ENCODE measurements at regions not wholly inside any gene's neighbourhood (a gene's known extent, or its start where the extent isn't known, plus 50 kb on each side); places are given as distances from the start of the nearest gene placed in this dataset.

GRCh38 chr6:121649951-121650350, 214.5 kb downstream of the GJA1 start:
- H3K27me3 ChIP-seq, result no peaks in the 10 kb centered on the region
- WGBS, 2 donors, result 89 to 93% methylated on average over 2 of the region's 2 CpGs

GRCh38 chr6:121651420-121651819, 216.0 kb downstream of the GJA1 start:
- peaks cover 0 to 14% (median 2%) of the 10 kb centered on the region in 4 donors for H3K4me1 ChIP-seq
- peak; percentile 18 to 19 for TF ChIP-seq EP300 (IDR thresholded peaks at IDR 0.05)
- TF ChIP-seq, protein P1, sequence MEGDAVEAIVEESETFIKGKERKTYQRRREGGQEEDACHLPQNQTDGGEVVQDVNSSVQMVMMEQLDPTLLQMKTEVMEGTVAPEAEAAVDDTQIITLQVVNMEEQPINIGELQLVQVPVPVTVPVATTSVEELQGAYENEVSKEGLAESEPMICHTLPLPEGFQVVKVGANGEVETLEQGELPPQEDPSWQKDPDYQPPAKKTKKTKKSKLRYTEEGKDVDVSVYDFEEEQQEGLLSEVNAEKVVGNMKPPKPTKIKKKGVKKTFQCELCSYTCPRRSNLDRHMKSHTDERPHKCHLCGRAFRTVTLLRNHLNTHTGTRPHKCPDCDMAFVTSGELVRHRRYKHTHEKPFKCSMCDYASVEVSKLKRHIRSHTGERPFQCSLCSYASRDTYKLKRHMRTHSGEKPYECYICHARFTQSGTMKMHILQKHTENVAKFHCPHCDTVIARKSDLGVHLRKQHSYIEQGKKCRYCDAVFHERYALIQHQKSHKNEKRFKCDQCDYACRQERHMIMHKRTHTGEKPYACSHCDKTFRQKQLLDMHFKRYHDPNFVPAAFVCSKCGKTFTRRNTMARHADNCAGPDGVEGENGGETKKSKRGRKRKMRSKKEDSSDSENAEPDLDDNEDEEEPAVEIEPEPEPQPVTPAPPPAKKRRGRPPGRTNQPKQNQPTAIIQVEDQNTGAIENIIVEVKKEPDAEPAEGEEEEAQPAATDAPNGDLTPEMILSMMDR (IDR thresholded peaks at IDR 0.05), result no peak
- no peak for TF ChIP-seq POLR2A (IDR thresholded peaks at IDR 0.05)
- H3K27me3 ChIP-seq, result no peaks in the 10 kb centered on the region
- H3K27ac ChIP-seq, result peak overlapping the region in 1 of 4 donors; percentile 32
- no peak overlapping the region for H3K4me3 ChIP-seq
- 42 to 63% methylated on average over 1 of the region's 1 CpG for WGBS, 2 donors
- no peak for DNase-seq (ENCODE audit: low spot score in 2 of 2)
- no peaks in the 10 kb centered on the region for H3K36me3 ChIP-seq
- no peaks in the 10 kb centered on the region for H3K9me3 ChIP-seq

More at GRCh38 chr6:121649951-121650350, 214.5 kb downstream of the GJA1 start:
- peaks cover 0 to 14% (median 2%) of the 10 kb centered on the region in 4 donors for H3K4me1 ChIP-seq
- no peaks in the 10 kb centered on the region for H3K9me3 ChIP-seq
- no peak overlapping the region for H3K27ac ChIP-seq
- no peak for DNase-seq (ENCODE audit: low spot score in 2 of 2)
- TF ChIP-seq POLR2A (IDR thresholded peaks at IDR 0.05), result no peak
- TF ChIP-seq, protein P1 (IDR thresholded peaks at IDR 0.05), result no peak
- no peak for TF ChIP-seq EP300 (IDR thresholded peaks at IDR 0.05)
- H3K36me3 ChIP-seq, result no peaks in the 10 kb centered on the region
- H3K4me3 ChIP-seq, result no peak overlapping the region

DNA sequence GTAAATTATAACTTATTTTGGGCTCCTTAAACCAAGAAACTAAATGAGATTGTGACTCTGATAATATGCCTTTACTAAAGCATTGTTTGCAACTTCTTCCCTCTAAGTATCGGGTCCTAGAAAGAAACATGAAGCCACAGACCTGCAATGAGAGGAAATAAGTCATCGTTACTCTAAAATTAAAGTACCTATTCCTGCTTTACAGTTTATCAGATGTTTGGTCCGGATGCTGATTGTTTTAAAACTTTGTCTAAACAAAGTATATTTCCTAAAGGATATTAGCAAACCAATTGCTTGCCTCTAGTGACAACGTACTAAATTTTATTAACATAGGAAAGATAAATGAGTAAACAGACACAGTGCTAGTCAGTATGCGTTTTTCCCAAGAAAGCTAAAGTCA, 216.8 kb downstream of the GJA1 start:
- TF ChIP-seq, protein P1 (IDR thresholded peaks at IDR 0.05), result no peak
- no peak for TF ChIP-seq POLR2A (IDR thresholded peaks at IDR 0.05)
- TF ChIP-seq EP300 (IDR thresholded peaks at IDR 0.05), result peak in 1 of 2 donors; percentile 7
- H3K36me3 ChIP-seq, result no peaks in the 10 kb centered on the region
- 67 to 71% methylated on average over 5 of the region's 5 CpGs for WGBS, 2 donors
- peaks cover 0 to 14% (median 2%) of the 10 kb centered on the region in 4 donors for H3K4me1 ChIP-seq
- H3K27me3 ChIP-seq, result no peaks in the 10 kb centered on the region
- DNase-seq (ENCODE audit: low spot score in 2 of 2), result no peak
- no peak overlapping the region for H3K4me3 ChIP-seq
- peak overlapping the region in 2 of 4 donors; percentile 8 to 55 for H3K27ac ChIP-seq
- no peaks in the 10 kb centered on the region for H3K9me3 ChIP-seq

DNA sequence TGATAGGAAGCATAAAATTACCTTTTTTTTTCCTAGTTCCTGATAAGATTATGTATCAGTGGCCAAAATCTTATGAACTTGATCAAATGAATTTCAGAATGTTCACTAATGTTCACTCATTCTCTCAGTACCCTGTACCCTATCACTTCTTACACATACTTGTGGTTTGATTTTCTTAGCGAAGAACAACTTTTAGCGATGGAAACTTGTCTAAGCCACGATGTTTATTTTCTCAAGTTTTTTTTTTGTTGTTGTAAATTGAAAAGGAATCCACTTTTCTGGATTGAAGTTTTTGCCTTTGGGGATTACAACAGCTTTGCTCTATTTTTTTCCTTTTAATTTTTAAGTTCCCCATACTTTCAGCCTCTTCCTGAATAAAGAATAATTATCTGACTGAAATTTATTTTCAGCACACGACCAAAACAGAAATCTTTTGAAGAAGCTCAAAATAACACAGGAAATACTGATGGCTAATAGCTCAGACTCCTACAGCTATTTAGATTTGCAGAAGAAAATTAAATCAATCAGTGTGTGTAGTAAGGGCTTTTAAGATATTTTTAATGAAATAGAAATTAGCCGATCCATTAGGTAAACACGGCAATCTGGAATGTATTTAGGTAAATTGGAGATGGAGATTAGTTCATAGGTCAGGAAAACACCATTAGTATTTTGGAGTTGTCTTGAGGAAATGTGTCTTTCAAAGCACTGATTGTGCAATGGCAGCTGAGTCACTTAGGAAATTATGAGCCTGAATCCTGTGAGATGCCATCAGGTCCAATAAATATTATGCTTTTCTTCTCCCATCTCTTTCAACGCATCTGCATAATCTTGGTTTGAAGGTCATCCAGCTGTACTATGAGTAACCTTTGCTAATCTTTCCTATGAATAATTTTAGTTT, 217.5 kb downstream of the GJA1 start:
- H3K4me1 ChIP-seq, result peaks cover 0 to 14% (median 2%) of the 10 kb centered on the region in 4 donors
- 23 to 27% methylated on average over 7 of the region's 7 CpGs for WGBS, 2 donors
- H3K9me3 ChIP-seq, result no peaks in the 10 kb centered on the region
- no peaks in the 10 kb centered on the region for H3K36me3 ChIP-seq
- peak overlapping the region in 2 of 4 donors; percentile 9 to 63 for H3K27ac ChIP-seq
- DNase-seq (ENCODE audit: low spot score in 2 of 2), result peak in 1 of 2 donors; percentile 79
- no peak overlapping the region for H3K4me3 ChIP-seq
- TF ChIP-seq, protein P1 (IDR thresholded peaks at IDR 0.05), result no peak
- no peak for TF ChIP-seq POLR2A (IDR thresholded peaks at IDR 0.05)
- peak; percentile 54 to 86 for TF ChIP-seq EP300 (IDR thresholded peaks at IDR 0.05)
- H3K27me3 ChIP-seq, result no peaks in the 10 kb centered on the region

DNA sequence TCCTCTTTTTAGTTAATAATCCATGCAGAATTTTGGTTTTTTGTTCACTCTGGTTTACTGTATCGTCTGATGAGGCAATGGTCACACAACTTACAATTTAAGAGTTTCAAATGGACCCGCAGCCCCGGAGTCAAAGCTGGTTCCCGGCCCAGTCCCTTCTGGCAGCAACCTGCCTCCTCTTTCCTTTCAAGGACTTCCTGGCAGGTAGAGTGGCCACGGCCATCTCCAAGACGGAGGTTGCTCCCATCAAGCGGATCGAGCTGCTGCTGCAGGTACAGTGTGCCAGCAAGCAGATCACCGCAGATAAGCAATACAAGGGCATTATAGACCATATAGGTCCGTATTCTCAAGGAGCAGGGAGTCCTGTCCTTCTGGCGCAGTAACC, 218.2 kb downstream of the GJA1 start:
- peak overlapping the region in 1 of 4 donors; percentile 63 for H3K27ac ChIP-seq
- no peaks in the 10 kb centered on the region for H3K9me3 ChIP-seq
- peaks cover 0 to 14% (median 2%) of the 10 kb centered on the region in 4 donors for H3K4me1 ChIP-seq
- H3K36me3 ChIP-seq, result no peaks in the 10 kb centered on the region
- no peak overlapping the region for H3K4me3 ChIP-seq
- H3K27me3 ChIP-seq, result no peaks in the 10 kb centered on the region
- 91 to 92% methylated on average over 11 of the region's 11 CpGs for WGBS, 2 donors
- TF ChIP-seq, protein P1 (IDR thresholded peaks at IDR 0.05), result no peak
- TF ChIP-seq POLR2A (IDR thresholded peaks at IDR 0.05), result no peak
- no peak for DNase-seq (ENCODE audit: low spot score in 2 of 2)

Data from tibial nerve (tissue), 4 donors.